Activated CD8-positive, alpha-beta T cell treated with anti-CD3 and anti-CD28 coated beads for 36 hours (primary cell): ENCODE measurements at regions not wholly inside any gene's neighbourhood (a gene's known extent, or its start where the extent isn't known, plus 50 kb on each side); places are given as distances from the start of the nearest gene placed in this dataset.

Experiments used
- ATAC-seq: fragments of 200-7000 bp; cut with Tn5 transposase; one replicate; pipeline ENCODE4 v1.10.0; 2021; ENCODE audit warnings: mild to moderate bottlenecking, moderate library complexity
- CTCF ChIA-PET: fragments of 350-600 bp; sonication (Branson Sonifier 250); formaldehyde crosslinking; loops from one replicate; lab custom pipeline; 2021; ENCODE audit warnings: antibody characterized with exemption; lab: Charles Lee
- POLR2A ChIA-PET: fragments of 350-600 bp; sonication (Branson Sonifier 250); formaldehyde crosslinking; loops from one replicate; lab custom pipeline; 2021; ENCODE audit warnings: antibody characterized with exemption; lab: Charles Lee
- DNase-seq: peaks from one replicate; pipeline ENCODE4 v3.0.0-alpha.2; 2020
- H3K27ac Mint-ChIP-seq: one replicate; pipeline ENCODE4 v1.8.0; 2021; ENCODE audit warnings: mild to moderate bottlenecking, mixed read lengths
- H3K27me3 Mint-ChIP-seq: one replicate; pipeline ENCODE4 v1.8.0; 2021; ENCODE audit warnings: mixed read lengths
- H3K36me3 Mint-ChIP-seq: one replicate; pipeline ENCODE4 v1.8.0; 2021; ENCODE audit warnings: low read depth, mixed read lengths
- H3K4me1 Mint-ChIP-seq: one replicate; pipeline ENCODE4 v1.8.0; 2021; ENCODE audit warnings: low read depth, mixed read lengths
- H3K4me3 Mint-ChIP-seq: one replicate; pipeline ENCODE4 v1.8.0; 2021; ENCODE audit warnings: mild to moderate bottlenecking, moderate library complexity, mixed read lengths
- H3K9me3 Mint-ChIP-seq: one replicate; pipeline ENCODE4 v1.8.0; 2021; ENCODE audit warnings: mixed read lengths
- intact Hi-C: fragments of 100-400 bp; cut with micrococcal nuclease; formaldehyde crosslinking; loops from one replicate; pipeline ENCODE4 v1.10.0; 2022
- TF ChIP-seq, protein P1 (sequence below): fragments of 200-600 bp; IDR thresholded peaks from one replicate; pipeline ENCODE4 v1.8.0; 2022; ENCODE audit warnings: antibody characterized with exemption, mild to moderate bottlenecking

DNA sequence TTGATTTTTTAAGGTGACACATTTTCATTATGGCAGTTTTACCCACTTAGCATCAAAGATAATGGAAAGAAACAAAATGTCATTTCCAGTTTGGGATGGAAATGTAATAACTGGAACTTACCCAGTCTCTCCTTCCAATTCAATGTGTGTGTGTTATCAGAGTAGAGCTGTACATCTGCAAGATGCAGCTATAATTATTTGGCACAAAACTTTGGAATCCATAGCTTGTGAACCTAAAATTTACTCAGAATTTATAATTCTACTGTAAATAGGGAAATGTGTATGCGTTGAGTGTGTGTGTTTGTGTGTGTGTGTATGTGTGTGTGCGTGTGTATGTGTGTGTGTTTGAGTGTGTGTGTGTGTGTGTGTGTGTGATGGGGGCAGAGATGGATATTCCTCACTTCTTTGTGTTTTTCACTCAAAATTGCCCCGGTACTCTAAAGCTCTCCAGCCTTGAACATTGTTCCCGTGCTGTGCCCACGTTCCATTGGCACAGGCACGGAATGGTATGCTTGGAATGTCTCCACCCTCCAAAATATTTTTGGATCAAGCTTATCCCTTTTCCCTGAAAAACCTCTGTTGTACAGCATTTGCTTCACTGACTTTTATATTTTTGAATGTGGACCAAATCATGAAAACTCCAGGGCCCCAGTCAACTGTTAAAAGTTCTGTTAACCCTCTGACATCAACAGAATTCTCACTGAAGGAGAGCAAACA is 150.2 kb upstream of the BMP4 start:
- Mint-ChIP-seq H3K27ac (no peak overlapping the region), H3K36me3 (no peaks in the 10 kb centered on the region), H3K4me1 (no peaks in the 10 kb centered on the region), H3K4me3 (no peak overlapping the region), H3K27me3 (no peaks in the 10 kb centered on the region), H3K9me3 (no peaks in the 10 kb centered on the region)
- intact Hi-C loops, result no loop called here
- DNase-seq, result no peak
- ChIA-PET POLR2A (no interaction called here), CTCF (interaction anchor here (1.6 kb wide), 1 partner anchor 11 kb away, joined by 3 read pairs; no protein-coding TSS in a partner anchor)
- ATAC-seq, result no peak
- TF ChIP-seq, protein P1, sequence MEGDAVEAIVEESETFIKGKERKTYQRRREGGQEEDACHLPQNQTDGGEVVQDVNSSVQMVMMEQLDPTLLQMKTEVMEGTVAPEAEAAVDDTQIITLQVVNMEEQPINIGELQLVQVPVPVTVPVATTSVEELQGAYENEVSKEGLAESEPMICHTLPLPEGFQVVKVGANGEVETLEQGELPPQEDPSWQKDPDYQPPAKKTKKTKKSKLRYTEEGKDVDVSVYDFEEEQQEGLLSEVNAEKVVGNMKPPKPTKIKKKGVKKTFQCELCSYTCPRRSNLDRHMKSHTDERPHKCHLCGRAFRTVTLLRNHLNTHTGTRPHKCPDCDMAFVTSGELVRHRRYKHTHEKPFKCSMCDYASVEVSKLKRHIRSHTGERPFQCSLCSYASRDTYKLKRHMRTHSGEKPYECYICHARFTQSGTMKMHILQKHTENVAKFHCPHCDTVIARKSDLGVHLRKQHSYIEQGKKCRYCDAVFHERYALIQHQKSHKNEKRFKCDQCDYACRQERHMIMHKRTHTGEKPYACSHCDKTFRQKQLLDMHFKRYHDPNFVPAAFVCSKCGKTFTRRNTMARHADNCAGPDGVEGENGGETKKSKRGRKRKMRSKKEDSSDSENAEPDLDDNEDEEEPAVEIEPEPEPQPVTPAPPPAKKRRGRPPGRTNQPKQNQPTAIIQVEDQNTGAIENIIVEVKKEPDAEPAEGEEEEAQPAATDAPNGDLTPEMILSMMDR, result no peak

DNA sequence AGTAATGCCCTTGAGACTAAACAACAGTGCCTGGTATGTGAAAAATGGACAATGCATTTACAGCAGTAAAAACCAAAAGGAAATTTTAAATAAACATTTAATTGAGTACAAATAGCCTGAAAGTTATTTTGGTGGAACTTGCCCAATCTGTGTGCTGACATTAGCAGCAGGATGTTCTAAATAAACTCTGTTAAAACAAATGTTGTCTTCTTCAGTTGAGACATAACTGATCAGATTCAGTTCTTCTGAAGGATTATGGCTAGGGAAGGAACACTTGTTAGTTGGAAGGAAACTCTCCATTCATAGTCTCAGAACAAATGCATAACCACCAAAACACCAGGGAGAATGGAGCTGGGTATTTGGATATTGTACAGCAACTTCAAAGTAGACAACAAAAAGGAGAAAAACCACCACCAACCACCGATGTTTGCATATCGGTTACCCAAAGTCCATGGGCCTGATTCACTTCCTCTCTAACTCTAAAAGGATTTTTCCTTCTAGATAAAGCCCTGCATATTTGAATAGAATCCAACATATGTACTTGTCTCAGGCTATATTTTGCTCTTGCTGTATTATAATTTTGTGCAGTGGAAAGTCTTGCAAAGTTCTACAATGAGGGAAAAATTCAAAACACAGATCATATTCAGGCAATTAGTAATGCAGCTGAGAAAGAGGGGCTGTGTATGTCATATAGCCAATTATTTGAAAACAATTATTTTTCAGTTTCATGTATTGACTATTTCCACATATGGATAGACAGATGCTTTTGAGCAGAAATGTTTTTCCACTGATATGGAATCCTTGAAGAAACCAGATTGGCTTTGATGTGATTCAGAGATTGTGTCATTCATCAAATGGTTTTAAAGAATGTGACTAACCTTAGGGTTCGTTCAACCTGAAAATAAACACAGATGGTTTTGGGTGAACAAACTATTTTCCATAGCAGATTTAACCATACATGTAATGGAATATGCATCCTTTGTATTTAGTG is 152.2 kb upstream of the BMP4 start:
- intact Hi-C loops, result no loop called here
- no peak overlapping the region for H3K4me3 Mint-ChIP-seq
- no peaks in the 10 kb centered on the region for H3K27me3 Mint-ChIP-seq
- H3K4me1 Mint-ChIP-seq, result no peaks in the 10 kb centered on the region
- ATAC-seq (no peak), DNase-seq (no peak)
- H3K36me3 Mint-ChIP-seq, result no peaks in the 10 kb centered on the region
- TF ChIP-seq, protein P1, result no peak
- CTCF ChIA-PET, result no interaction called here
- peaks cover 3% of the 10 kb centered on the region for H3K9me3 Mint-ChIP-seq
- POLR2A ChIA-PET, result no interaction called here
- no peak overlapping the region for H3K27ac Mint-ChIP-seq

DNA sequence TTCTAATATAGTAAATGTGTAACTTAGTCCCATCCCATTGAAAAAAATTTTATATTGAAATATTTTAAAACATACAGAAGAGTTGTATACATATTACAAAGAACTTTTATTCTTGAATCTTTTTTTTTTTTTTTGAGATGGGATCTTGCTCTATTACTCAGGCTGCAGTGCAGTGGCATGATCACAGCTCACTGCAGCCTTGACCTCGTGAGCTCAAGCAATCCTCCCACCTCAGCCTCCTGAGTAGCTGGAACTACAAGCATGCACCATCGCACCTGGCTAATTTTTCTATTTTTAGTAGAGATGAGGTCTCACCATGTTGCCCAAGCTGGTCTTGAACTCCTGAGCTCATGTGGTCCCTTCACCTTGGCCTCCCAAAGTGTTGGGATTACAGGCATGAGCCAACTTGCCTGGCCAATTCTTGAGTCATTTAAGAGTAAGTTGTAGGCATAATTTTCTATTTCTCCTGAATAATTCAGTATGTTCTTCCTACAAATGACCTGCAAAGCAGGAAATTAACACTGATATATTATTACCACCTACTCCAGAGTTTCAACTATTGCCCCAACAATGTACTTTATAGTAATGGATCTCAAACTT is 153.0 kb upstream of the BMP4 start:
- CTCF ChIA-PET, result no interaction called here
- no peaks in the 10 kb centered on the region for H3K36me3 Mint-ChIP-seq

DNA sequence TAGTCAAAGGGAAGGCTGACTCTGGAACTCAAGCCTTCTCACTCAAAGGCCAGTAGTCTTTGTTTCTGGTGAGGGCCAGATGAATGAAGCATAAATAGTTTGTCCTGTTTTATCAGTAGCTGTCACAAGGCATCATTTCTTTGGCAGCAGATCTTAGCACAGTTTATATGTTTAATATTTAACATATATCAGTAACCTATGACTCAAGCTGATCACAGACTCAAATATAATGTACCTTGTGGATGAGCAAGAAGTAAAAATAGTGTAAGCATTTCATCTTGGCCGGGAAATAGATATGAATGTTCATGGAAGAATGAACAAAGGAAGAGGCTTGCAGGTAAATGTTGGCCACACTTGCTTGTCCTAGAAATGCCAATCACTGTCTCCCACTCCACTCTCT is 158.3 kb upstream of the BMP4 start:
- Mint-ChIP-seq H3K4me1 (no peaks in the 10 kb centered on the region), H3K27ac (no peak overlapping the region), H3K36me3 (no peaks in the 10 kb centered on the region), H3K4me3 (no peak overlapping the region), H3K27me3 (peaks cover 2% of the 10 kb centered on the region), H3K9me3 (peaks cover 3% of the 10 kb centered on the region)
- ATAC-seq, result no peak
- TF ChIP-seq, protein P1, result no peak
- CTCF ChIA-PET, result no interaction called here
- no peak for DNase-seq
- intact Hi-C loops, result no loop called here
- POLR2A ChIA-PET, result no interaction called here

More for the DNA sequence above, 153.0 kb upstream of the BMP4 start:
- TF ChIP-seq, protein P1, result no peak
- intact Hi-C loops, result no loop called here
- H3K4me1 Mint-ChIP-seq, result no peaks in the 10 kb centered on the region
- no peak for DNase-seq
- H3K4me3 Mint-ChIP-seq, result no peak overlapping the region
- no peak overlapping the region for H3K27ac Mint-ChIP-seq
- POLR2A ChIA-PET, result no interaction called here
- H3K9me3 Mint-ChIP-seq, result peaks cover 3% of the 10 kb centered on the region
- no peak for ATAC-seq
- peaks cover 2% of the 10 kb centered on the region for H3K27me3 Mint-ChIP-seq
